ENCODE measurements at regions not wholly inside any gene's neighbourhood (a gene's known extent, or its start where the extent isn't known, plus 50 kb on each side); places are given as distances from the start of the nearest gene placed in this dataset.

- intact Hi-C loops (cut with micrococcal nuclease; ENCODE audit: unreplicated experiment), result no loop called here
- no peak for DNase-seq (ENCODE audit: low read depth, low spot score)
- BruUV-seq (replicated peaks), result no TSS peak
- ATAC-seq, result no peak
- Histone ChIP-seq H3K36me3 (ENCODE audit: control insufficient read depth, insufficient read depth, low read length) (no peaks in the 10 kb centered on the region), H3K27me3 (ENCODE audit: control insufficient read depth, insufficient read depth, low read length) (no peaks in the 10 kb centered on the region), H3K9me3 (ENCODE audit: control insufficient read depth, insufficient read depth, low read depth, low read length) (no peaks in the 10 kb centered on the region), H3K4me3 (ENCODE audit: low read depth in 2 of 2, low read length in 2 of 2) (no peak overlapping the region), H3K4me1 (ENCODE audit: control insufficient read depth, insufficient read depth, low read length) (no peaks in the 10 kb centered on the region), H3K27ac (ENCODE audit: low read length) (no peak overlapping the region)
- ChIA-PET CTCF (no interaction called here), POLR2A (no interaction called here)
- in situ Hi-C loops (cut with HindIII; ENCODE audit: low pct_unique_long_range_greater_than_20kb, low sequenced_read_pairs), result no loop called here
- TF ChIP-seq TCF7L2 (IDR thresholded peaks at IDR 0.05; ENCODE audit: low read depth, low read length) (no peak), POLR2AphosphoS5 (IDR thresholded peaks at IDR 0.05; ENCODE audit: low read depth, low read length) (no peak), CTCF (IDR thresholded peaks at IDR 0.05) (no peak), SIN3A (IDR thresholded peaks at IDR 0.05; ENCODE audit: borderline replicate concordance, insufficient read depth, low read depth, low read length) (no peak)
- TF ChIP-seq, protein P1, sequence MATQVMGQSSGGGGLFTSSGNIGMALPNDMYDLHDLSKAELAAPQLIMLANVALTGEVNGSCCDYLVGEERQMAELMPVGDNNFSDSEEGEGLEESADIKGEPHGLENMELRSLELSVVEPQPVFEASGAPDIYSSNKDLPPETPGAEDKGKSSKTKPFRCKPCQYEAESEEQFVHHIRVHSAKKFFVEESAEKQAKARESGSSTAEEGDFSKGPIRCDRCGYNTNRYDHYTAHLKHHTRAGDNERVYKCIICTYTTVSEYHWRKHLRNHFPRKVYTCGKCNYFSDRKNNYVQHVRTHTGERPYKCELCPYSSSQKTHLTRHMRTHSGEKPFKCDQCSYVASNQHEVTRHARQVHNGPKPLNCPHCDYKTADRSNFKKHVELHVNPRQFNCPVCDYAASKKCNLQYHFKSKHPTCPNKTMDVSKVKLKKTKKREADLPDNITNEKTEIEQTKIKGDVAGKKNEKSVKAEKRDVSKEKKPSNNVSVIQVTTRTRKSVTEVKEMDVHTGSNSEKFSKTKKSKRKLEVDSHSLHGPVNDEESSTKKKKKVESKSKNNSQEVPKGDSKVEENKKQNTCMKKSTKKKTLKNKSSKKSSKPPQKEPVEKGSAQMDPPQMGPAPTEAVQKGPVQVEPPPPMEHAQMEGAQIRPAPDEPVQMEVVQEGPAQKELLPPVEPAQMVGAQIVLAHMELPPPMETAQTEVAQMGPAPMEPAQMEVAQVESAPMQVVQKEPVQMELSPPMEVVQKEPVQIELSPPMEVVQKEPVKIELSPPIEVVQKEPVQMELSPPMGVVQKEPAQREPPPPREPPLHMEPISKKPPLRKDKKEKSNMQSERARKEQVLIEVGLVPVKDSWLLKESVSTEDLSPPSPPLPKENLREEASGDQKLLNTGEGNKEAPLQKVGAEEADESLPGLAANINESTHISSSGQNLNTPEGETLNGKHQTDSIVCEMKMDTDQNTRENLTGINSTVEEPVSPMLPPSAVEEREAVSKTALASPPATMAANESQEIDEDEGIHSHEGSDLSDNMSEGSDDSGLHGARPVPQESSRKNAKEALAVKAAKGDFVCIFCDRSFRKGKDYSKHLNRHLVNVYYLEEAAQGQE (IDR thresholded peaks at IDR 0.05; ENCODE audit: insufficient read depth in 1 of 2, low read depth in 2 of 2, low read length in 1 of 2), result no peak
Measured at GRCh38 chr4:96521046-96521536, 681.2 kb downstream of the PDHA2 start.

GRCh38 chr4:96523611-96524010, 683.7 kb downstream of the PDHA2 start:
- H3K4me3 ChIP-seq (ENCODE audit: low read depth in 2 of 2, low read length in 2 of 2), result no peak overlapping the region
- in situ Hi-C loops (cut with HindIII; ENCODE audit: low pct_unique_long_range_greater_than_20kb, low sequenced_read_pairs) (no loop called here), intact Hi-C loops (cut with micrococcal nuclease; ENCODE audit: unreplicated experiment) (no loop called here)
- no peaks in the 10 kb centered on the region for H3K4me1 ChIP-seq (ENCODE audit: control insufficient read depth, insufficient read depth, low read length)
- POLR2A ChIA-PET, result interaction anchor here (0.6 kb wide), 1 partner anchor 177 kb away, joined by 3 read pairs; no protein-coding TSS in a partner anchor
- no peaks in the 10 kb centered on the region for H3K9me3 ChIP-seq (ENCODE audit: control insufficient read depth, insufficient read depth, low read depth, low read length)
- CTCF ChIA-PET, result no interaction called here
- ATAC-seq (no peak), DNase-seq (ENCODE audit: low read depth, low spot score) (no peak)
- H3K36me3 ChIP-seq (ENCODE audit: control insufficient read depth, insufficient read depth, low read length), result no peaks in the 10 kb centered on the region
- no peaks in the 10 kb centered on the region for H3K27me3 ChIP-seq (ENCODE audit: control insufficient read depth, insufficient read depth, low read length)
- BruUV-seq (replicated peaks), result no TSS peak
- no peak for TF ChIP-seq POLR2AphosphoS5 (IDR thresholded peaks at IDR 0.05; ENCODE audit: low read depth, low read length)
- TF ChIP-seq SIN3A (IDR thresholded peaks at IDR 0.05; ENCODE audit: borderline replicate concordance, insufficient read depth, low read depth, low read length), result no peak
- TF ChIP-seq, protein P1 (IDR thresholded peaks at IDR 0.05; ENCODE audit: insufficient read depth in 1 of 2, low read depth in 2 of 2, low read length in 1 of 2), result no peak
- TF ChIP-seq TCF7L2 (IDR thresholded peaks at IDR 0.05; ENCODE audit: low read depth, low read length), result no peak
- no peak for TF ChIP-seq CTCF (IDR thresholded peaks at IDR 0.05)
- H3K27ac ChIP-seq (ENCODE audit: low read length), result no peak overlapping the region

All from Panc1 (cell line).